GM19455 (cell line): ENCODE measurements at regions not wholly inside any gene's neighbourhood (a gene's known extent, or its start where the extent isn't known, plus 50 kb on each side); places are given as distances from the start of the nearest gene placed in this dataset.

Experiments
- ATAC-seq: cut with Tn5 transposase; IDR thresholded peaks from one replicate; pipeline ENCODE4 v1.9.1; 2021; ENCODE audit not compliant: unreplicated experiment

DNA sequence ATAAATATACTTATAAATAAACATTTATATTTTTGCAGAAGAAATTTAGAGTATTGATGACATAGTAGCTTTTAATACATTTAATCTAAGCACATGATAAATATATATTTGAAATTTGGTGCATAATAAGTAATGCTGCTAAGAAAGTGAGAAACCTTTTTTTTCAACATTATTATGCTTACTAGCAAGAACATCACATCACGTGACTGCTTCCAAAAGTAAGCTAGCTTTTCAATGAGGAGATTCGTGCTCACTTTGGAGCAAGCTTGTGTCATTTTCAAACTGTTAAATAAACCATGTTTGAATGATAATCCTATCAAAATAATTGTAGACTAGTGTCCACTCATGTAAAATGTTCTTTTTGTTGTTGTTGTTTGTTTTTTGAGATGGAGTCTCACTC, 109.0 kb upstream of the SLC4A7 start:
- no peak for ATAC-seq

DNA sequence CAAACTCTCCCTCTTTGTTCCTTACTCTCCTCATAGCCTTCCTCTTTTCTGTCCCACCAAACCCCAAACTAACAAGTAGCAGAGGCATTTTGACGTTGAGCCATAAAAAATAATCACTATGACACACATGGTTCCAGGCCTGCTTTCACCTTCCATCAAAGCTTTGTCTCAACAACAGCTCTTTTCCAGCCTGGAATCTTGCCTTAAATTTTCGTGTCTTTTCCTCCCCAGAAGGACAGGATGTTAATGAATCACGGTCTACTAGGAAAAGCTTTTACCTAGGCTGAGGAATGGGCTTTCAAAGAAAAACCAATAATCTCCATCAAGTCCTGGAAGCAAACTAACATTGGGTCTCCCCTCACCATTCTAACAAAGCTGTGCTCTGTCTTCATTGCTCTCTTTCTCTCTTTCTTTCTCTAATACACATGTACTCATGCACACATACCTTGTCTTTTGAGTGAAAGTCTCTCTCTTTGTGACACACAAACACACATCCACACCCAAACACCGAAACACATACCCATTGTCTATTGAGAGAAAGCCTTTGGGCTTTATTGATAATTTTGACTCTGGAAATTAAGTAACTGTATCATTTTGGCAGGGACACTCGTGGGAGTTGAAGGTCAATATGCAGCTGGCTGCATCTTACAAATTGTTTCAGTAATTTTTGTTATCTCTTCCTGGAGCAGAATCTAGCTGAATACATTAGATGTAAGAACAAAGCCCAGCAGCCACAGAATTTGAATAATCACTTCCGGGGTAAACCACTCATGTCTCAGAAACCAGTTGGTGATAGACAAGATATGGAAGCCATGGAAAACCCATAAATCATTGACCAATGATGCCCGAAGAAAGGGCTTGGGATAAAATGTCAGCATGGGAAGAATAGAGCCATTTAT, 107.4 kb upstream of the SLC4A7 start:
- no peak for ATAC-seq

DNA sequence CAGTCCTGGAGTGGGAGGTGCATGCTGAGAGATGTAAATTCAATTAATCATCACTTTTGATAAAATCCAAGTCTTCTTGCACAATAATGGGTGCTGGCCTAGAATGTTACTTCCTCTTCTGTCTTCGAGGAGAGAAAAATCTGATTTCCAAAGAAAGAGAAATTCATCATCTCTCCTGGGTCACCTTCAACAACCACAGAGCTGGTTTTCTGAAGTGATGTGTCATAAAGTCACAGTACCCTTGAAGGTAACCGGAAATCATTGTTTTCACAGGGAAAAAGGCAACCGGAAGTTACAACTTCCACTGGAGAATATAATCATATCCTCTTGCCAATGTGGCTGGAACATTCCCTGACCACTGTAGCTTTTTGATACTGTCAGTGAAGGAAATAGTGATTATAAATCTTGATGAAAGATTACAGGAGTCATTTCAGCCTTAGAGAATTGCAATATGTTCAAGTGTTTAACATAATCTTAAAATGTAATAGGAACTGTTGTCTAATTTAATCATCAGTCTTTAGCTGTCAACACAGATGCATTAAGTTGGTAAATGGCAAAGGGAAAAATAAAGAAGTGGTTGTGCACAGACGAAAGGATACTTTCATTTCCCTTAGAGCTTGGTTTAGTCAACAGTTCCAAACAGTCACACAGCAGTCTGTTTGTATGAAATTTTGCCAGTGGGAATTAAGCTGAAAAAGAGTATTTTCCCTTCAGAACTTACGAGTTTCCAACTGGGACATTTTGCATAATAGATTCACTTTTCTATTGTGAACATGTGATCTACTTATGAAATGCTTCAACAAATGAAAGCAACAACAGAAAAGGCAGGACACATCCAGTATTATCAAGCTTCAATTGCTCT, 106.5 kb upstream of the SLC4A7 start:
- no peak for ATAC-seq

DNA sequence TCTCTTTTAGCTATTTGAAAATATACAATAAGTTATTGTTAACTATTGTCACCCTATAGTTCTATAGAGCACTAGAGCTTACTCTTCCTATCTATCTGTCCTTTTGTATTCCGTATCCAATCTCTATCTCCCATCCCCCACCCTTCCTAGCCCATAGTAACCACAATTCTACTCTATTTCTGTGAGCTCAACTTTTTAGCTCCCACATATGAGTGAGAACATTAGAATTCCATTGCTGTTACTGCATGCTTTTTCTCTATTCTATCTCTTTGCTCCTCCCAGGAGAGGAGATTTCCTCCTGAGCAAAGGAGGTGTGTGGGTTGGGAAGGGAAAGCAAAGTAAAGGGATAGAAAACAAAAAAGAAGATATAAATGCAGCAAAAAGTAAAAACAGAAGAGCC, 105.6 kb upstream of the SLC4A7 start:
- no peak for ATAC-seq

DNA sequence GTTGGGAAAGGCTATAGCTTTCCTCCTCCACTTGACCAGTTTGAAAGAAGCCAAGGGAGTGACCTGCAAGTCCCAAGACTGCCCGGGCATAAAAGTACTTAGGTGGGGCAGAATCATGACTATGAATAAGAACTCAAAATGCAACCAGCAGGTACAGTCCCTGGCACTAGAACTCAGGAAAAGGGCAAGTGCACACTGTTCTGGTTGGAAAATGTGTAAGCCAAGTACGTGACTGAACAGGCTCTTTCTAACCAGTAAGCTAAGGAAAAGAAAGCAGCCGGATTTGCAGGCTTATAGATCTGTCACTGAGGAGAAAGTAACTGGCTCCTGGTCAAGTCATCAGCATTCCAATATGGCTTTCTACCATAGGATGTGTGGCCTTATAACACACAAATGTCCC, 101.2 kb upstream of the SLC4A7 start:
- ATAC-seq = no peak

DNA sequence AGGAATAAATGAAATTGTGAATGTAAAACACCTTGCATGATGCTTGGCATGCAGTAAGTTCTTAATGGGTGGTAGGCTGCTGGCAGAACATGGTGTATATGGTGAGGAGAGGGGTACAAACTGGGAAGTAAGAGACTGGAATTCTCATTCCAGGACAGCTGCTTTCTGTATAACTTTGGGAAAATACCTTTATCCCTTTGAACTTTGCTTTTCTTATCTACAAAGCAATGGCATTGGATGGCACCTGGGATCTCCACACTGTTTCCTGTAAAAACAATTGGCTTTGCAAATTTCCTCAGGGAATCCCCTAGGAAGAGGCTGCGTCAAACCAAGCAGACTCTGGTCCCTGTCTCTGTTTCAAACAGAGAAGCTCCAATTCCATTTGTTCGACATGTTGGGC, 100.7 kb upstream of the SLC4A7 start:
- no peak for ATAC-seq

DNA sequence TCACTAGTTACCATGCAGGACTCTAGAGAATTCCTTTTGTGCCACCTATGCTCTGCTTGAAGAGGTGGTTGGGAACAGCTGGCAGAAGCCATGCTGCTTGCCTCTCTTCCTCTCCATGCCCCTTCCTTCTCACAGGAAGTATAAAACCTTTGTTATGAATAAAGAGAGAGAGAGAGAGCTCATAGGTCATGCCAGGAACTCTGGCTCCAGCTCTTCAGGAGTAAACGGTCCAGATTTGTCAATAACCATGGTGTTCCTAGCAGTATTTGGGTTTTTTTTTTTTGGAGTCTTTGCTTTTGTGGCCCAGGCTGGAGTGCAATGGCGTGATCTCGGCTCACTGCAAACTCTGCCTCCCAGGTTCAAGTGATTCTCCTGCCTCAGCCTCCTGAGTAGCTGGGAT, 97.7 kb upstream of the SLC4A7 start:
- ATAC-seq = no peak

DNA sequence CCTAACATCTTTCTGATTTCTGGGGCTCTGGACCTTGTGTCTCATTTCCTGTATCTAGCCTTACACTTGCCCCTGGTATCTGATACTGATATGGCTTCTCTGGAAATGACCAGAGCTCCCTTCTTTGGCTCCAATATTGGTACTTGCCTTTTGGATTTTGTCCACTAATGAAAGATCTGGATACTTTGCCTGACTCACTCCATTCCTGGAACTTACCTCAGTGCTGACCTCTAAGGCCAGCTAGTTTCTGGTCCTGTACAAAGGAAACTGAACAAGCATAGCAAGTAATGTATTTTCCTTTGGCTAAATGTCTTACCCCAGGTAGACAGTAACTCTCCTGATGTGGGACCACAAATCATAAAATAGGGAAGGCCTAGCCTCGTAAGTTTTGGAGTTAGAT, 93.8 kb upstream of the SLC4A7 start:
- no peak for ATAC-seq

DNA sequence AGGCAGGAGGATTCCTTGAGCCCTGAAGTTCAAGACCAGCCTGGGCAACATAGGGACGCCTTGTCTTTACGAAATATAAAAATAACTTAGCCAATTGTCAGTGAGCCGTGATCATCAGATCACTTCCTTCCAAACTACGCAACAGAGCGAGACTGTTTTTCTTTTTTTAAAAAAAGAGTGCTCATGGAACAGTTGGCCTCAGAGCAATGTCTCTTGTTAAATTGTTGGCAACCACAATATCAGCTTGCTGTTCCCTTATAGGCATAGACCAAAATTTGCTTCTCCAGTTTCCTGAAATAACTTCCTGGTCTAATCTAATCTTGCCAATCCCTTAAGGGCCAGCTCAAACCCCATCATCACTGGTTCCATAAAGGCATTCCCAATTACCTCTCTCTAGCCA, 93.3 kb upstream of the SLC4A7 start:
- ATAC-seq = no peak

DNA sequence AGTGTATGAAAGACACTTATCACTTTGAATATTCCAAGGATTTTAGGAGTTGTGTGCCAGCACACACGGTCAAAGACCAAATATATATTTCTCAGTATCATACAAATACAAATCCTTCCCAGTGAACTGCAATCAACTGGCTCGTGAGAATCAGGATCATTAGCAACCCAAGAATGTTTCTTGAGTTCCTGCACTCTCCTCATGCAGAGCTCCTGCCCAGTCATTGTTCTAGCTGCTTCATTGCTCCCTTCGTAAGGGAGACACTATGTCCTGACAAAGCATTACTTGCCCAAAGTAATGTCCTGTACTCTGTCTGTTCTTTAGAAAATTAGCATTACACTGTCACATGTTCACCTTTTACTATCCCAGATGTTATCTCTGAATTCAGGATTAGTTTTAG, 92.0 kb upstream of the SLC4A7 start:
- no peak for ATAC-seq

DNA sequence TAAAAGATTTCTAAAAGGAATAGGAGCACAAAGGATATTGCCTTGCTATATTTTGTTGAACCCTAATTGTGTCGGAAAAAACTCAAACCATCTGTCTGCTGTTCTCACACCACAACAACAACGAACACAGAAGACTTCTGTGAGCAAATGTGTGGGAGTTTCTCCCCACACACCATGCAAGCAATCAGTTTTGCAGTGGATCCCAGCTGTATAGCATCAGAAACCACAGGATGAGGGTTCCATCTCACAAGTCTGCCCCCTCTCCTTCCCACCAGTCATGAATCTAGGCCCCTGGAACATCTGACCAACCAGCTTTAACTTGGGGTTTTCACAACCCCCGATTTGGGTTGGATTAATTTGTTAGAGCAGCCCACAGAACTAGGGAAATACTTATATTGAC, 91.3 kb upstream of the SLC4A7 start:
- ATAC-seq = no peak

DNA sequence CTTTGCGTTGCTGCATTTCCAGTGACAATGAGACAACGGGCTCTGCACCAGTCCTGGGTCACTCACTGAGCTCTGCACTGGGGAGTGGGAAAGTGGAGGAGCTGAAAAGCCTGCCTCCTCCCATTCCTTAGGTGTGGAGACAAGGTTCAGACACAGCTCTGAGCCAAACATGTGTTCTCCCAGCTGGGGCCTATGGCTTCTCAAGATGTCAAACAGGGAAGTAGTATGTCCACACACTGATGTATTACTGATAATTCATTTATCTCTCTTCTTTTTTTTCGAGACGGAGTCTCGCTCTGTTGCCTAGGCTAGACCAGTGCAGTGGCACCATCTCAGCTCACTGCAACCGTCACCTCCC, 90.2 kb upstream of the SLC4A7 start:
- no peak for ATAC-seq

DNA sequence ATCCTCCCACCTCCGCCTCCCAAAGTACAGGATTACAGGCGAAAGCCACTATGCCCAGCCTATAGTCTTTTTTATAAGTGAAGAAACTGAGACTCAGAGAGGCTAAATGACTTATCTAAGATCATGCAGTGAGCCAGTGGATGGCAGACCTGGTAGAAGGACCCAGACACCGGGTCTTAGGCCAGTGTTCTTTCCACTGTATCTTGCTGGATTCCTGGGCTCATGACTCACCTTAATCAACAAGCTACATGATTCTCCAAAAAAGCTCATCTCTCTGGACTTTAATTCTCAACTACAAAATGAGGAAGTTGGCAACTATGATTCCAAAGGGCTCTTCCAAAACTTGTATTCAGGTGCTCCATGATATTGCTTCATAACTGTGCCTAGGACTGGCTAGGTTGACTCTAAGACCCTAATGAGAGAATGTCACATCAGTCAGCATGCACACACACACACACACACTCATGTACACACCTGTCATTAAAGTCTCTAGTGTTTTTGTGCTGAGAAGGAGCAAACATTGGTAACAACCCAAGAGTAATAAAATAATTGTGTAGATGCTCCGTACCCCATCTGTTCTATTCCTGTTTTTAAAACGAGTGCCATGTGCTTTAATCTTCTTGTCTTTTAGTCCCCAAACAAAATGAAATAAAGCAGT, 89.7 kb upstream of the SLC4A7 start:
- ATAC-seq = no peak

DNA sequence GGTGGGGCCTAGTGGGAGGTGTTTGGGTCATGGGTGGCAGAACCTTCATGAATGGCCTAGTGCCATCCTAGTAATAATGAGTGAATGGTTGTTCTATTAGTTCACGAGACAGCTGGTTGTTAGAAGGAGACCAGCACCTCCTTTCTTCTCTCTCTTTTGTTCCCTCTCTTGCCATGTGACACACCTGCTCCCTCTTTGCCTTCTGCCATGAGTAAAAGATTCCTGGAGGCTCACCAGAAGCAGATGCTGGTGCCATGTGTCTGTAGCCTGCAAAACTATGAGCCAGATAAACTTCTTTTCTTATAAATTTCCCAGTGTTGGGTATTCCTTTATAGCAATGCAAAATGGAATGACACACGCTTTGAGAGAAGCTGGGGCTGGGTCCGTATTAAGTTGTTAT, 89.0 kb upstream of the SLC4A7 start:
- no peak for ATAC-seq

DNA sequence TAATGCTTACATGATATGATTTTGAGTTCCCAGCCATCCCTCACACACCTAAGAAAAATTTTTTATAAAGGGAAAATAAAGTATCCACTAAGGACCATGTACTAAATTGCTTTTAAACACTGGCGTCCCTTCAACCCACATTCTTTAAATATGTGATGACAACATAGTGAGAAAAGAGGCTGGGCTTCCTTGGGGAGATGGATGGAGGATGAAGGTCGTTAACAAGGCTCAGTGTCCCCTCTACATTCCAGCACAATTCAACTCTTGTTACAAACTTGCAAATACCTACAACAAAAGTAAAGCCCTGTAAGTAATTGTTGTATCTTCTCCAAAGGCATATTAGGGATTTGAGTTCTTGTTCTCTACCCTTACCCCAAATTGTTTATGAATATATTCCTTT, 87.2 kb upstream of the SLC4A7 start:
- ATAC-seq = no peak

DNA sequence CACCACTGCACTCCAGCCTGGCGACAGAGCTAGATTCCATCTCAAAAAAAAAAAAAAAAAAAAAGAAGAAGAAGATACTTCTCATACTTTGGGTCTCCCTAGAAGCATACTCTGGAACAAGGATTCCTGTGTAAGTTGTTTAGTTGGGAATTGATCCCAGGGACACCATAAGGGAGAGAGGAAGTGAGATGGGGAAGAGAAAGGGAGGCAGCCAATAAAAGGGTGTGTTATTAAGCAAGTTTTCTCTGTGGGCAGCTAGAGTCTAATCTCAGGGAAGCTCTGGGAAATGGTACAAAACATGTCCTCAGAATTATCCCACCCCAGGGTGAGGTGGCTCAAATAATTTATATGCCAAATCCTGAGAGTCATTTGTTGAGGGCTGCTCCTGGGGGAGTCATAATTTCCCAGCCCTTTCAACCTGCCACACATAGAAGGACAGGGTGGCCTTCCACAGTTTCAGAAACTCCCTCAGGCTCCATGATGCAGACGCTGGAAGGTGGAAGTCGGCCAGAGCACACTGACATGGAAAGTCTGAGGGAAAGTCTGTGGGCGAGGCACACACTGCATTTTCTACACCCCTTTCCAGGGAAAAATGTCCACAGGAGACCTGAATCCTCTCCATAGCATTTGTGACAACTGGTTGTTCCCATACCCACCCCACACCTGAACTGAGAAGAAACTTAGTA, 86.4 kb upstream of the SLC4A7 start:
- ATAC-seq = no peak

DNA sequence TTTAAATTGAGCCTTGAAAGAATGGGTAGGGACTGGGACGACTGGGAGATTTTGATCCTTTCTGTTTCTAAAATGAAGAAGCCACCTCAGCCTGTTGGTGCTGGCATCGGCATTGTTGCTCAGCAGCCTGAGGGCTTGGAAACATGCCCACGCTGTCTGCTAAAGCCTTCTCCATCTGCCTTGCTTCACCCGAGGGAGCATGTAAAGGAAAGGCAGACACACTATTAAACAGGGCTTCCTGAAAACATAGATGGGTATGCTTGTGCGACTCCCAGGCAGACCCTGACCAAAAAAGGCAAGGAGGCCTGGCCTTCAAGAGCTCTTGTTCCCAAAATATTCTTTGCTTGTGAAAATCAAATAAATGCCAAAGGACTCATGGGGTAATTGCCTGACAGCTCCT, 84.2 kb upstream of the SLC4A7 start:
- ATAC-seq = no peak

DNA sequence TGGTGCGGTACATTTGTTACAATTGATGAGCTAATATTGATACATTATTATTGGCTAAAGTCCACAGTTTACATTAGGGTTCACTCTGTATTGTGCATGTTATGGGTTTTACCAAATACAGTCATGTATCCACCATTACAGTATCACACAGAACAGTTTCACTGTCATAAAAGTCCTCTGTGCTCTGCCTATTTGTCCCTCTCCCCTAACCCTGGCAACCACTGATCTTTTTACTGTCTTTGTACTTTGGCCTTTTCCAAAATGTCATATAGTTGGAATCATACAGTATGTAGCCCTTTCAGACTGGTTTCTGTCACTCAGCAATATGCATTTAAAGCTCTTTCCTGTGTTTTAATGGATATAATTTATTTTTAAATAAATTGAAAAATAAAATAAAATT, 83.1 kb upstream of the SLC4A7 start:
- no peak for ATAC-seq

DNA sequence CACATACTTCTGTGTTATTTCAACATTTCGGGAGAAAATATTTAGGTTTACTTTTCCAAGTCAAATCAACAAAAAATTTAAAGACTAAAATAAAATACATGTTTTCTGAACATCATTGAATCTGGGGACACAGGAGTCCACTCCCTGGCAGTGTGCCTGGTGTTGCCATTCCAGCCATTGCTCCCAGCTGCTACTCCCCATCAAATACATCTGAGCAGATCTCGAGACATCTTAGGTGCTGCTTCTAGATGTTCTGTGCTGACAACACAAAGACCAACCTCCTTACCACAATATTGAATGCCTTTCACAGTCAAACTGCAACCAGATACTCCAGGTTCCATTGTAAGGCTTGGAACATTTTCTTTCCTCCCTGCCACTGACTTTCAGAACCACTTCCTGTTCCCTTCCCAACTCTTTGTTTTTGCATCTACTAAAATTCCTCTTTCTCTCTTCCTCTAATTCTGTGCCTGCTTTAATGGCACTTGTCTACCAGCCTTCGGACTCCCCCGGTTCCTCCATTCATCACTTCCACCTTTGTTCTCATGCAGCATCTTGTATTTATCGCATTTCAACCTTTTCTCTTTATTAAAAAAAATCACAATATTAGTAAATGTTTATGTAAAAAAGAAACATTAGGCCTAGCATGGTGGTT, 81.1 kb upstream of the SLC4A7 start:
- no peak for ATAC-seq

DNA sequence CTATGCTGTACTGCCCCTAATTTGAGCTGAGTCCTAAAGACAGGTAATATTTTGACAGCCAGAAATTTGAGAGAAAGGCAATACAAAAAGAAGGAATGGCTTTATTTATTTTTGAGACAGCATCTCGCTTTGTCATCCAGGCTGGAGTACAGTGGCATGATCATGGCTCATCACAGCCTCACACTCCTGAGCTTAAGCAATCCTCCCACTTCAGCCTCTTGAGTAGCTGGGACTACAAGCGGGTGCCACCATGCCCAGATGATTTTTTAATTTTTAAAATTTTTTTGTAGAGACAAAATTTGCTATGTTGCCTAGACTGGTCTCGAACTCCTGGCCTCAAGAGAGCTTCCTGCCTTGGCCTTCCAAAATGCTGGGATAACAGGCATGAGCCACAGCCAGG, 77.4 kb upstream of the SLC4A7 start:
- no peak for ATAC-seq
